ENCODE measurements at regions not wholly inside any gene's neighbourhood (a gene's known extent, or its start where the extent isn't known, plus 50 kb on each side); places are given as distances from the start of the nearest gene placed in this dataset.

GRCh38 chr12:124384299-124384894, 89.5 kb downstream of the RFLNA start:
- Mint-ChIP-seq H3K4me1 (ENCODE audit: unreplicated experiment) (peaks cover 12% of the 10 kb centered on the region), H3K36me3 (peaks cover 6% of the 10 kb centered on the region), H3K4me3 (peak overlapping the region; percentile 44)

GRCh38 chr12:124383028-124383427, 88.1 kb downstream of the RFLNA start:
- TF ChIP-seq CTCF (conservative IDR thresholded peaks at IDR 0.05): no peak
- Mint-ChIP-seq H3K36me3 (peaks cover 6% of the 10 kb centered on the region), H3K4me3 (no peak overlapping the region), H3K9me3 (no peaks in the 10 kb centered on the region), H3K4me1 (ENCODE audit: unreplicated experiment) (peaks cover 16% of the 10 kb centered on the region), H3K27ac (no peak overlapping the region), H3K27me3 (no peaks in the 10 kb centered on the region)
- no peak for DNase-seq (ENCODE audit: extremely low spot score, unreplicated experiment)

More at GRCh38 chr12:124384299-124384894, 89.5 kb downstream of the RFLNA start:
- Mint-ChIP-seq H3K27ac (no peak overlapping the region), H3K9me3 (no peaks in the 10 kb centered on the region), H3K27me3 (no peaks in the 10 kb centered on the region)
- TF ChIP-seq CTCF (conservative IDR thresholded peaks at IDR 0.05): no peak
- DNase-seq (ENCODE audit: extremely low spot score, unreplicated experiment): no peak

- no peak for DNase-seq (ENCODE audit: extremely low spot score, unreplicated experiment)
- TF ChIP-seq CTCF (conservative IDR thresholded peaks at IDR 0.05): no peak
- Mint-ChIP-seq H3K36me3 (peaks cover 6% of the 10 kb centered on the region), H3K27ac (peak overlapping the region; percentile 74), H3K27me3 (no peaks in the 10 kb centered on the region), H3K4me3 (no peak overlapping the region), H3K9me3 (no peaks in the 10 kb centered on the region), H3K4me1 (ENCODE audit: unreplicated experiment) (peaks cover 16% of the 10 kb centered on the region)
Observed at GRCh38 chr12:124381456-124382296, 86.8 kb downstream of the RFLNA start.

GRCh38 chr12:124380796-124381455, 86.0 kb downstream of the RFLNA start:
- DNase-seq (ENCODE audit: extremely low spot score, unreplicated experiment): no peak
- H3K27me3 Mint-ChIP-seq: no peaks in the 10 kb centered on the region
- peaks cover 6% of the 10 kb centered on the region for H3K36me3 Mint-ChIP-seq
- H3K27ac Mint-ChIP-seq: peak overlapping the region; percentile 74
- TF ChIP-seq CTCF (conservative IDR thresholded peaks at IDR 0.05): no peak
- H3K4me1 Mint-ChIP-seq (ENCODE audit: unreplicated experiment): peaks cover 16% of the 10 kb centered on the region
- no peak overlapping the region for H3K4me3 Mint-ChIP-seq
- no peaks in the 10 kb centered on the region for H3K9me3 Mint-ChIP-seq

- peaks cover 6% of the 10 kb centered on the region for H3K36me3 Mint-ChIP-seq
- TF ChIP-seq CTCF (conservative IDR thresholded peaks at IDR 0.05): peak; percentile 50
- H3K27me3 Mint-ChIP-seq: no peaks in the 10 kb centered on the region
- no peak for DNase-seq (ENCODE audit: extremely low spot score, unreplicated experiment)
- H3K4me3 Mint-ChIP-seq: no peak overlapping the region
- no peaks in the 10 kb centered on the region for H3K9me3 Mint-ChIP-seq
- H3K4me1 Mint-ChIP-seq (ENCODE audit: unreplicated experiment): peaks cover 16% of the 10 kb centered on the region
- H3K27ac Mint-ChIP-seq: peak overlapping the region; percentile 64
Observed at GRCh38 chr12:124379938-124380754, 85.3 kb downstream of the RFLNA start.
